NT2/D1 (cell line): ENCODE measurements at regions not wholly inside any gene's neighbourhood (a gene's known extent, or its start where the extent isn't known, plus 50 kb on each side); places are given as distances from the start of the nearest gene placed in this dataset.
A peak's percentile ranks its signal among the peaks of the same experiment; 100 is the strongest.

Experiments used
- DNase-seq: peaks from one replicate; pipeline ENCODE4 v3.0.0-alpha.2; 2011; ENCODE audit warnings: low read depth, low spot score
- H3K27me3 ChIP-seq: 2 replicates; pipeline ENCODE4 v1.6.0; 2011; ENCODE audit warnings: mild to moderate bottlenecking; ENCODE audit not compliant: insufficient read length, insufficient read depth
- H3K36me3 ChIP-seq: 2 replicates; pipeline ENCODE4 v1.6.1; 2011; ENCODE audit warnings: mild to moderate bottlenecking, low read length, mixed read lengths; ENCODE audit not compliant: insufficient read depth, insufficient read length
- H3K4me1 ChIP-seq: 2 replicates; pipeline ENCODE4 v1.5.1; 2011; ENCODE audit not compliant: insufficient read depth, insufficient read length
- H3K4me3 ChIP-seq: 2 replicates; pipeline ENCODE4 v1.5.1; 2011; ENCODE audit warnings: low read depth; ENCODE audit not compliant: insufficient read length
- H3K9ac ChIP-seq: 2 replicates; pipeline ENCODE4 v1.6.0; 2011; ENCODE audit warnings: low read depth; ENCODE audit not compliant: insufficient read length
- H3K9me3 ChIP-seq: 2 replicates; pipeline ENCODE4 v1.5.1; 2011; ENCODE audit warnings: mild to moderate bottlenecking, low read length; ENCODE audit not compliant: insufficient read depth
- SUZ12 ChIP-seq: IDR thresholded peaks from 2 replicates; pipeline ENCODE4 v1.6.1; 2011; ENCODE audit not compliant: insufficient read length, insufficient read depth; ENCODE audit errors: extremely low read depth
- YY1 ChIP-seq: IDR thresholded peaks from 2 replicates; pipeline ENCODE4 v1.6.1; 2011; ENCODE audit not compliant: insufficient read length, insufficient read depth
- ZNF274 ChIP-seq: IDR thresholded peaks from 2 replicates; pipeline ENCODE4 v1.6.1; 2011; ENCODE audit warnings: mild to moderate bottlenecking, low read depth, low read length

DNA sequence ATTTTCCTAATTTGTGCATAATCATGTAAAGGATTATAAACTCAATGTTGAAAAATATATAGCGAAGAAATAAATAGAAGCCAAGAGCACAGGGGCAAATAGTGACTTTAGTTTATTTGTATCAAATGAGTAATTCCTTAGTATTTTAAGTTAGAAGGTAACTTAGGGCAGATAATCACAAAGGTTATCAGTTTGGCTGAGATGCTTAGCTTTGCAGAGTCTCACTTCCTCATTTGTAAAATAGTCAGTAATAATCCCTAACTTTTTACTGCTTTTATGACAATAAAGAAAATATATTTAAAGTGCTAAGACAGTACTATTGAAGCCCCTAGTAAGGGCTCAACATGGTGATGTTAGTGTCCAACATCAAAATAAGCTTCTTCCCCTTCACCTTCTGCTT lies 297.4 kb upstream of the TUSC1 start:
- Histone ChIP-seq H3K4me1 (no peaks in the 10 kb centered on the region), H3K27me3 (no peaks in the 10 kb centered on the region), H3K4me3 (no peak overlapping the region), H3K9me3 (peaks cover 4% of the 10 kb centered on the region; the same call in 1 of the 2 replicates), H3K9ac (no peak overlapping the region), H3K36me3 (no peaks in the 10 kb centered on the region)
- no peak for TF ChIP-seq ZNF274
- no peak for TF ChIP-seq YY1
- TF ChIP-seq SUZ12: no peak
- no peak for DNase-seq

- Histone ChIP-seq H3K9ac (no peak overlapping the region), H3K36me3 (no peaks in the 10 kb centered on the region), H3K9me3 (peaks cover 28% of the 10 kb centered on the region; the same call in 1 of the 2 replicates), H3K4me3 (no peak overlapping the region), H3K27me3 (no peaks in the 10 kb centered on the region), H3K4me1 (no peaks in the 10 kb centered on the region)
- DNase-seq: peak; percentile 72
- TF ChIP-seq SUZ12 (no peak), YY1 (no peak), ZNF274 (no peak)
Observed at GRCh38 chr9:25964239-25964638, 286.0 kb upstream of the TUSC1 start.

DNA sequence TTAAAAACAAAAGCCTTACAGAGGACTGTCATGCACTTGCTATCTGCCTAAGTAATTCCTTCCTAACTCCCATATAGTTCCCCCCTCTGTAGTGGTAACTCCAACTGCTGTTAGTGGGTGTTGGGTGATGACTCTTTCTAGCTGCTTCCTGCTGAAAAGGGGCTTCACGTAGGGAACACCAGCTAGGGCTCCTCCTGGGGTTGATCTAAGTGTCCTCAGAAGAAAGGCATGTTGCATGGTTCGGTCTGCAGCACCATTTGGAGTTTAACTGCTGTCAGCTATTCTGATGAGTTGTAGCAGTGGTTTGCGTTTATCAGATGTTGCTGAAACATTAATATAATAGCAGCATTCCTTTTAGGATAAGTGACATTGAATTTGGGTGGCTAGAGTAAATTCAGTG lies 281.9 kb upstream of the TUSC1 start:
- H3K4me3 ChIP-seq: no peak overlapping the region
- no peaks in the 10 kb centered on the region for H3K36me3 ChIP-seq
- TF ChIP-seq SUZ12 (no peak), ZNF274 (no peak), YY1 (no peak)
- no peaks in the 10 kb centered on the region for H3K27me3 ChIP-seq
- no peak overlapping the region for H3K9ac ChIP-seq
- peaks cover 26% of the 10 kb centered on the region; the same call in 1 of the 2 replicates for H3K9me3 ChIP-seq
- no peak for DNase-seq
- no peaks in the 10 kb centered on the region for H3K4me1 ChIP-seq

- no peak for DNase-seq
- H3K4me1 ChIP-seq: no peaks in the 10 kb centered on the region
- H3K36me3 ChIP-seq: no peaks in the 10 kb centered on the region
- TF ChIP-seq ZNF274: no peak
- TF ChIP-seq YY1: no peak
- no peak for TF ChIP-seq SUZ12
- no peak overlapping the region for H3K4me3 ChIP-seq
- H3K9me3 ChIP-seq: no peaks in the 10 kb centered on the region
- H3K27me3 ChIP-seq: no peaks in the 10 kb centered on the region
- no peak overlapping the region for H3K9ac ChIP-seq
Observed at GRCh38 chr9:25954209-25954608, 276.0 kb upstream of the TUSC1 start.

DNA sequence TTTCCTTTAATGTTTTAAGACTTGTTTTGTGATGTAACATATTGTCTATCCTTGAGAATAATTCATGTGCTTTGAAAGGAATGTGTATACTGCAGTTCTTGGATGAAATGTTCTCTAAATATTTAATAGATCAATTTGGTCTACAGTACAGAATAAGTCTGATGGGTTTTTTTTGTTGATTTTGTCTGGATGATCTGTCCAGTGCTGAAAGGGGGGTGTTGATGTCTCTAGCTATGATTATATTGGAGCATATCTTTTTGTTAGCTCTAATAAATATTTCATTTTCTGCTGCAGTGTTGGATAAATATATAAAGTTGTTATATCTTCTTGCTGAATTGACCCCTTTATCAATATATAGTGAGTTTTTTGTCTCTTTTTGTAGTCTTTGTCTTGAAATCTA lies 269.9 kb upstream of the TUSC1 start:
- H3K9me3 ChIP-seq: no peaks in the 10 kb centered on the region
- no peak for DNase-seq
- H3K36me3 ChIP-seq: no peaks in the 10 kb centered on the region
- H3K9ac ChIP-seq: no peak overlapping the region
- no peaks in the 10 kb centered on the region for H3K4me1 ChIP-seq
- H3K4me3 ChIP-seq: no peak overlapping the region
- no peak for TF ChIP-seq ZNF274
- TF ChIP-seq SUZ12: no peak
- no peak for TF ChIP-seq YY1
- H3K27me3 ChIP-seq: no peaks in the 10 kb centered on the region

- Histone ChIP-seq H3K9ac (no peak overlapping the region), H3K27me3 (no peaks in the 10 kb centered on the region), H3K36me3 (no peaks in the 10 kb centered on the region), H3K9me3 (no peaks in the 10 kb centered on the region; the same call in 1 of the 2 replicates), H3K4me1 (no peaks in the 10 kb centered on the region), H3K4me3 (no peak overlapping the region)
- no peak for DNase-seq
- no peak for TF ChIP-seq SUZ12
- TF ChIP-seq ZNF274: no peak
- no peak for TF ChIP-seq YY1
Observed at GRCh38 chr9:25939126-25939525, 260.9 kb upstream of the TUSC1 start.

- Histone ChIP-seq H3K4me3 (no peak overlapping the region), H3K4me1 (no peaks in the 10 kb centered on the region)
- TF ChIP-seq ZNF274 (no peak), SUZ12 (no peak), YY1 (no peak)
Observed at GRCh38 chr9:25936031-25936430, 257.8 kb upstream of the TUSC1 start.

More at GRCh38 chr9:25936031-25936430, 257.8 kb upstream of the TUSC1 start:
- H3K36me3 ChIP-seq: no peaks in the 10 kb centered on the region
- H3K27me3 ChIP-seq: no peaks in the 10 kb centered on the region
- no peaks in the 10 kb centered on the region; the same call in 1 of the 2 replicates for H3K9me3 ChIP-seq
- no peak overlapping the region for H3K9ac ChIP-seq
- no peak for DNase-seq
